ENCODE measurements at regions not wholly inside any gene's neighbourhood (a gene's known extent, or its start where the extent isn't known, plus 50 kb on each side); places are given as distances from the start of the nearest gene placed in this dataset.

DNA sequence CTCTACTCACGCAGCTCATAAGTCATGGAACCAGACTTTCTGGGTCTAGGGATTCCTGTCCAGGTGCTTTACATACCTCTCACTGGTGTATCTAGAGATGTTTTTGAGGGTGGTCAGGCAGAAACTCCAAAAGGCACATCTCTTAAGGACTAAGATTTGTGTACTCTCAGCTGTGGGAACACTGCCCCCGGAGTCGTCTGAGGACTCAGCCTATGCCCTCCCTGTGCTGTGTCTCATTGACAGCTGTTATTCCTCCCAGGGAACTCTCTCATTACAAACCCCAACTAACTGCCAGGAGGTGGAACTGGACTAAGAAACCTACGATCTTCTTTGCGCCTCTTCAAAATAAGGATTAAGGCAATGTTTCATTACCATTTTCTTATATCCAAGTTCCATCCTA, 293.9 kb upstream of the DLGAP1 start:
- TF ChIP-seq REST (IDR thresholded peaks at IDR 0.05; ENCODE audit: low read depth) (no peak), TCF12 (IDR thresholded peaks at IDR 0.05; ENCODE audit: low read depth) (no peak), MAX (IDR thresholded peaks at IDR 0.05) (no peak), YY1 (IDR thresholded peaks at IDR 0.05; ENCODE audit: low read depth) (no peak), RAD21 (IDR thresholded peaks at IDR 0.05; ENCODE audit: low read depth) (no peak), FOXM1 (IDR thresholded peaks at IDR 0.05; ENCODE audit: borderline replicate concordance, low read depth) (no peak), ZBTB7A (IDR thresholded peaks at IDR 0.05; ENCODE audit: low read depth) (no peak), TAF1 (IDR thresholded peaks at IDR 0.05; ENCODE audit: low read depth) (no peak), EP300 (IDR thresholded peaks at IDR 0.05; ENCODE audit: borderline replicate concordance) (no peak), CEBPB (IDR thresholded peaks at IDR 0.05) (no peak), CREB1 (IDR thresholded peaks at IDR 0.05; ENCODE audit: low read depth) (no peak)
